ENCODE measurements at regions not wholly inside any gene's neighbourhood (a gene's known extent, or its start where the extent isn't known, plus 50 kb on each side); places are given as distances from the start of the nearest gene placed in this dataset.

GRCh38 chr6:134676307-134677281 lies 273.3 kb downstream of the ALDH8A1 start:
- H3K4me1 ChIP-seq: peaks cover 0 to 9% (median 5%) of the 10 kb centered on the region in 4 donors
- 83% methylated on average over 6 of the region's 6 CpGs for WGBS
- DNase-seq (ENCODE audit: extremely low spot score): no peak
- H3K4me3 ChIP-seq: no peak overlapping the region
- H3K27ac ChIP-seq (replicated peaks in 1 of 4): no peak overlapping the region
- no peaks in the 10 kb centered on the region for H3K27me3 ChIP-seq
- no peaks in the 10 kb centered on the region for H3K9me3 ChIP-seq
- TF ChIP-seq POLR2AphosphoS5 (IDR thresholded peaks at IDR 0.05): no peak
- no peak for TF ChIP-seq EP300 (IDR thresholded peaks at IDR 0.05)
- TF ChIP-seq POLR2A (IDR thresholded peaks at IDR 0.05; ENCODE audit: low read depth): no peak
- TF ChIP-seq CTCF (IDR thresholded peaks at IDR 0.05): no peak
- intact Hi-C loops (cut with DNase I): no loop called here
- H3K36me3 ChIP-seq: no peaks in the 10 kb centered on the region

GRCh38 chr6:134675110-134676054 lies 274.5 kb downstream of the ALDH8A1 start:
- no peak for DNase-seq (ENCODE audit: extremely low spot score)
- H3K27me3 ChIP-seq: no peaks in the 10 kb centered on the region
- no peak overlapping the region for H3K4me3 ChIP-seq
- no peaks in the 10 kb centered on the region for H3K9me3 ChIP-seq
- 92% methylated on average over 11 of the region's 11 CpGs for WGBS
- intact Hi-C loops (cut with DNase I): no loop called here
- H3K36me3 ChIP-seq: no peaks in the 10 kb centered on the region
- H3K4me1 ChIP-seq: peaks cover 0 to 9% (median 5%) of the 10 kb centered on the region in 4 donors
- TF ChIP-seq CTCF (IDR thresholded peaks at IDR 0.05) (no peak), POLR2AphosphoS5 (IDR thresholded peaks at IDR 0.05) (no peak), EP300 (IDR thresholded peaks at IDR 0.05) (no peak), POLR2A (IDR thresholded peaks at IDR 0.05; ENCODE audit: low read depth) (no peak)
- H3K27ac ChIP-seq (replicated peaks in 1 of 4): no peak overlapping the region

GRCh38 chr6:134674562-134674961 lies 275.3 kb downstream of the ALDH8A1 start:
- Histone ChIP-seq H3K4me1 (peaks cover 0 to 9% (median 5%) of the 10 kb centered on the region in 4 donors), H3K27me3 (no peaks in the 10 kb centered on the region), H3K36me3 (no peaks in the 10 kb centered on the region), H3K9me3 (no peaks in the 10 kb centered on the region), H3K4me3 (no peak overlapping the region), H3K27ac (replicated peaks in 1 of 4) (no peak overlapping the region)
- DNase-seq (ENCODE audit: extremely low spot score): no peak
- no peak for TF ChIP-seq CTCF (IDR thresholded peaks at IDR 0.05)
- TF ChIP-seq POLR2A (IDR thresholded peaks at IDR 0.05; ENCODE audit: low read depth): no peak
- no peak for TF ChIP-seq EP300 (IDR thresholded peaks at IDR 0.05)
- no peak for TF ChIP-seq POLR2AphosphoS5 (IDR thresholded peaks at IDR 0.05)
- intact Hi-C loops (cut with DNase I): no loop called here
- 91% methylated on average over 2 of the region's 2 CpGs for WGBS

GRCh38 chr6:134669485-134669884 lies 280.4 kb downstream of the ALDH8A1 start:
- no peak for DNase-seq (ENCODE audit: extremely low spot score)
- TF ChIP-seq POLR2A (IDR thresholded peaks at IDR 0.05; ENCODE audit: low read depth) (no peak), POLR2AphosphoS5 (IDR thresholded peaks at IDR 0.05) (no peak), EP300 (IDR thresholded peaks at IDR 0.05) (no peak), CTCF (IDR thresholded peaks at IDR 0.05) (no peak)
- H3K4me1 ChIP-seq: no peaks in the 10 kb centered on the region
- intact Hi-C loops (cut with DNase I): no loop called here
- no peak overlapping the region for H3K27ac ChIP-seq (replicated peaks in 1 of 4)
- no peak overlapping the region for H3K4me3 ChIP-seq
- no peaks in the 10 kb centered on the region for H3K27me3 ChIP-seq
- H3K9me3 ChIP-seq: no peaks in the 10 kb centered on the region
- H3K36me3 ChIP-seq: no peaks in the 10 kb centered on the region

Data from esophagus muscularis mucosa (tissue), 4 donors.